ENCODE measurements at regions not wholly inside any gene's neighbourhood (a gene's known extent, or its start where the extent isn't known, plus 50 kb on each side); places are given as distances from the start of the nearest gene placed in this dataset.

DNA sequence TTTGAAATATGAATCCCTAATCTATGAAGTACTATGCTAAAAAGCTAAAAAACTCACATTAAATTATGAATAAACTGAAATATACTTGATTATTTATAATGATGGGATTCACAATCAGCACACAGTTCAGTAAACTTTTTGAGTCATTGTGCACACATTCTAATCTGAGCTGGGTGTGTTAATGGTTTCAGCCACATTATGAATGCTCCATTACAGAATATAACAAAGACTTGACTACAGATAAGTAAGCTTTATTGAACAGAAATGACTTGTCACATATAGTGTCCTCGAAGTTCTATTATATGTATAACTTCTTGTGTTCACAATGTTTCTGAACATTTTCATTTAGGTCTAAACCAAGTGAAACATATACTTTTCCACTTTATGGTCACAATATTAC, 1649.9 kb upstream of the IGFBP7 start:
- TF ChIP-seq, protein P1, sequence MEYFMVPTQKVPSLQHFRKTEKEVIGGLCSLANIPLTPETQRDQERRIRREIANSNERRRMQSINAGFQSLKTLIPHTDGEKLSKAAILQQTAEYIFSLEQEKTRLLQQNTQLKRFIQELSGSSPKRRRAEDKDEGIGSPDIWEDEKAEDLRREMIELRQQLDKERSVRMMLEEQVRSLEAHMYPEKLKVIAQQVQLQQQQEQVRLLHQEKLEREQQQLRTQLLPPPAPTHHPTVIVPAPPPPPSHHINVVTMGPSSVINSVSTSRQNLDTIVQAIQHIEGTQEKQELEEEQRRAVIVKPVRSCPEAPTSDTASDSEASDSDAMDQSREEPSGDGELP (IDR thresholded peaks at IDR 0.05; ENCODE audit: borderline replicate concordance, low read depth) = no peak
- TF ChIP-seq, protein P2, sequence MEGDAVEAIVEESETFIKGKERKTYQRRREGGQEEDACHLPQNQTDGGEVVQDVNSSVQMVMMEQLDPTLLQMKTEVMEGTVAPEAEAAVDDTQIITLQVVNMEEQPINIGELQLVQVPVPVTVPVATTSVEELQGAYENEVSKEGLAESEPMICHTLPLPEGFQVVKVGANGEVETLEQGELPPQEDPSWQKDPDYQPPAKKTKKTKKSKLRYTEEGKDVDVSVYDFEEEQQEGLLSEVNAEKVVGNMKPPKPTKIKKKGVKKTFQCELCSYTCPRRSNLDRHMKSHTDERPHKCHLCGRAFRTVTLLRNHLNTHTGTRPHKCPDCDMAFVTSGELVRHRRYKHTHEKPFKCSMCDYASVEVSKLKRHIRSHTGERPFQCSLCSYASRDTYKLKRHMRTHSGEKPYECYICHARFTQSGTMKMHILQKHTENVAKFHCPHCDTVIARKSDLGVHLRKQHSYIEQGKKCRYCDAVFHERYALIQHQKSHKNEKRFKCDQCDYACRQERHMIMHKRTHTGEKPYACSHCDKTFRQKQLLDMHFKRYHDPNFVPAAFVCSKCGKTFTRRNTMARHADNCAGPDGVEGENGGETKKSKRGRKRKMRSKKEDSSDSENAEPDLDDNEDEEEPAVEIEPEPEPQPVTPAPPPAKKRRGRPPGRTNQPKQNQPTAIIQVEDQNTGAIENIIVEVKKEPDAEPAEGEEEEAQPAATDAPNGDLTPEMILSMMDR (CRISPR knock-in tag; IDR thresholded peaks at IDR 0.05) = no peak
- TF ChIP-seq SCMH1 (CRISPR knock-in tag; IDR thresholded peaks at IDR 0.05; ENCODE audit: borderline replicate concordance) = no peak

Measured in HepG2 (cell line).